ENCODE measurements at regions not wholly inside any gene's neighbourhood (a gene's known extent, or its start where the extent isn't known, plus 50 kb on each side); places are given as distances from the start of the nearest gene placed in this dataset.

DNA sequence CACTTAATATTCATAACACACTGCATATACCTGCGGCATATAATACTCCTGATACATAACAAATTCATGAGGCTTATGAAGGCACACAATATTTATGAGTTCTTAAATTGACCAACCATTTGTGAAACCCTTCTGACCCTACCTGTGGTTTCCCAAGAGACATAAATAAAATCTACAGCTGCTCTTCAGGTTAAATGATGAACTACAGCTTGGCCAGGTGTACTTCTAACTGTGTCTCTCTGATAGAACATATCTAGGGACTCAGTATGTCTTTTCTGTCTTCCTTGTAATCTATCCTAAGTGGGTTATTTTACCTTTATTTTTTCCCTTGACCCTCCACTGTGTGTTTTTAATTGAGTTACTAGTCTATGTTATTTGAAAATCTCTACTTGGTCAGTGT lies 189.9 kb upstream of the UFM1 start:
- Histone ChIP-seq H3K9me3 (ENCODE audit: control insufficient read depth, insufficient read depth, low read depth, low read length) (no peaks in the 10 kb centered on the region), H3K4me1 (ENCODE audit: control insufficient read depth, insufficient read depth, low read length) (no peaks in the 10 kb centered on the region), H3K4me3 (ENCODE audit: low read depth in 2 of 2, low read length in 2 of 2) (no peak overlapping the region), H3K36me3 (ENCODE audit: control insufficient read depth, insufficient read depth, low read length) (no peaks in the 10 kb centered on the region), H3K27ac (ENCODE audit: low read length) (no peak overlapping the region), H3K27me3 (ENCODE audit: control insufficient read depth, insufficient read depth, low read length) (no peaks in the 10 kb centered on the region)
- ATAC-seq (no peak), DNase-seq (ENCODE audit: low read depth, low spot score) (no peak)
- ChIA-PET POLR2A (no interaction called here), CTCF (no interaction called here)
- no TSS peak for BruUV-seq (replicated peaks)
- no peak for TF ChIP-seq TCF7L2 (IDR thresholded peaks at IDR 0.05; ENCODE audit: low read depth, low read length)
- TF ChIP-seq, protein P1, sequence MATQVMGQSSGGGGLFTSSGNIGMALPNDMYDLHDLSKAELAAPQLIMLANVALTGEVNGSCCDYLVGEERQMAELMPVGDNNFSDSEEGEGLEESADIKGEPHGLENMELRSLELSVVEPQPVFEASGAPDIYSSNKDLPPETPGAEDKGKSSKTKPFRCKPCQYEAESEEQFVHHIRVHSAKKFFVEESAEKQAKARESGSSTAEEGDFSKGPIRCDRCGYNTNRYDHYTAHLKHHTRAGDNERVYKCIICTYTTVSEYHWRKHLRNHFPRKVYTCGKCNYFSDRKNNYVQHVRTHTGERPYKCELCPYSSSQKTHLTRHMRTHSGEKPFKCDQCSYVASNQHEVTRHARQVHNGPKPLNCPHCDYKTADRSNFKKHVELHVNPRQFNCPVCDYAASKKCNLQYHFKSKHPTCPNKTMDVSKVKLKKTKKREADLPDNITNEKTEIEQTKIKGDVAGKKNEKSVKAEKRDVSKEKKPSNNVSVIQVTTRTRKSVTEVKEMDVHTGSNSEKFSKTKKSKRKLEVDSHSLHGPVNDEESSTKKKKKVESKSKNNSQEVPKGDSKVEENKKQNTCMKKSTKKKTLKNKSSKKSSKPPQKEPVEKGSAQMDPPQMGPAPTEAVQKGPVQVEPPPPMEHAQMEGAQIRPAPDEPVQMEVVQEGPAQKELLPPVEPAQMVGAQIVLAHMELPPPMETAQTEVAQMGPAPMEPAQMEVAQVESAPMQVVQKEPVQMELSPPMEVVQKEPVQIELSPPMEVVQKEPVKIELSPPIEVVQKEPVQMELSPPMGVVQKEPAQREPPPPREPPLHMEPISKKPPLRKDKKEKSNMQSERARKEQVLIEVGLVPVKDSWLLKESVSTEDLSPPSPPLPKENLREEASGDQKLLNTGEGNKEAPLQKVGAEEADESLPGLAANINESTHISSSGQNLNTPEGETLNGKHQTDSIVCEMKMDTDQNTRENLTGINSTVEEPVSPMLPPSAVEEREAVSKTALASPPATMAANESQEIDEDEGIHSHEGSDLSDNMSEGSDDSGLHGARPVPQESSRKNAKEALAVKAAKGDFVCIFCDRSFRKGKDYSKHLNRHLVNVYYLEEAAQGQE (IDR thresholded peaks at IDR 0.05; ENCODE audit: insufficient read depth in 1 of 2, low read depth in 2 of 2, low read length in 1 of 2), result no peak
- intact Hi-C loops (cut with micrococcal nuclease; ENCODE audit: unreplicated experiment) (no loop called here), in situ Hi-C loops (cut with HindIII; ENCODE audit: low pct_unique_long_range_greater_than_20kb, low sequenced_read_pairs) (no loop called here)

DNA sequence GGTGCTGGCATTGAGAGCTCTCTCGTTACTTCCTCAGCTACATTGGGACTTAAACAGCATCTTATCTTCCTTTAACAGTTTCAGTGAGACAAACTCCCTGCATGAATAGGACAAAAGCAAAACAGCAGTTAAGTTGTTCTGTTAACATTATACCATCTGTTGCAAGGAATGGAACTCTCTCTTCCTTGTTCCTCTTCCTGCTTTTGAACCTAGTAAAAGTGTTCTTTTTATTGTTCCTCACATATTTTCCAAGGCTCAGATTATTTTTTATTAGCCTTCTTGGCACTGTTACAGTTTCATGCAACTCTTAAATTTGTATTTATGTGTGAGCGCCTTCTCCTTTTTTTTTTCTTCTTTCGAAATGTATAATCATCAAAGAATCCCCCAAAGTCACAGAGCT lies 202.6 kb upstream of the UFM1 start:
- in situ Hi-C loops (cut with HindIII; ENCODE audit: low pct_unique_long_range_greater_than_20kb, low sequenced_read_pairs), result no loop called here
- no peak for TF ChIP-seq TCF7L2 (IDR thresholded peaks at IDR 0.05; ENCODE audit: low read depth, low read length)
- H3K27ac ChIP-seq (ENCODE audit: low read length), result no peak overlapping the region
- no TSS peak for BruUV-seq (replicated peaks)
- ATAC-seq (no peak), DNase-seq (ENCODE audit: low read depth, low spot score) (no peak)
- POLR2A ChIA-PET, result no interaction called here
- CTCF ChIA-PET, result no interaction called here
- intact Hi-C loops (cut with micrococcal nuclease; ENCODE audit: unreplicated experiment), result no loop called here
- no peaks in the 10 kb centered on the region for H3K36me3 ChIP-seq (ENCODE audit: control insufficient read depth, insufficient read depth, low read length)
- H3K4me1 ChIP-seq (ENCODE audit: control insufficient read depth, insufficient read depth, low read length), result no peaks in the 10 kb centered on the region
- H3K9me3 ChIP-seq (ENCODE audit: control insufficient read depth, insufficient read depth, low read depth, low read length), result no peaks in the 10 kb centered on the region
- H3K27me3 ChIP-seq (ENCODE audit: control insufficient read depth, insufficient read depth, low read length), result no peaks in the 10 kb centered on the region
- no peak overlapping the region for H3K4me3 ChIP-seq (ENCODE audit: low read depth in 2 of 2, low read length in 2 of 2)

DNA sequence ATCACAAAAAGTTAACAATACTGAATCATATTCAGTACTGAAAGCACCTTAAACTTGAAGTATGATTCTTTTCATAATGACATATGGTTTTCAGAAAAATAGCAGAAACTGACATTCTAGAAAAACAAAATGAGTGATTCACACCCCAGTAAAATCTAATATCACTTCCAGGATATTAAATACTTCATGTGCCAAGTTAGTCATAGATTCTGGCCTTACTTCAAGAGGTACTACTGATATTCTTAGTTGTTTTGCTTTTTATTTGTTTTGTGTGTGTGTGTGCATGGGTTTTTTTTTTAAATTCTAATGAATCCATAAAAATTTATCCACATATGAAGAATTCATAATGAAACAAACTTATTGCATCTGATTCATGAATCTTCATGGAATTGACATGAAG lies 207.9 kb upstream of the UFM1 start:
- Histone ChIP-seq H3K36me3 (ENCODE audit: control insufficient read depth, insufficient read depth, low read length) (no peaks in the 10 kb centered on the region), H3K27ac (ENCODE audit: low read length) (no peak overlapping the region), H3K9me3 (ENCODE audit: control insufficient read depth, insufficient read depth, low read depth, low read length) (no peaks in the 10 kb centered on the region), H3K4me1 (ENCODE audit: control insufficient read depth, insufficient read depth, low read length) (no peaks in the 10 kb centered on the region), H3K4me3 (ENCODE audit: low read depth in 2 of 2, low read length in 2 of 2) (no peak overlapping the region), H3K27me3 (ENCODE audit: control insufficient read depth, insufficient read depth, low read length) (no peaks in the 10 kb centered on the region)
- ATAC-seq, result no peak
- POLR2A ChIA-PET, result no interaction called here
- intact Hi-C loops (cut with micrococcal nuclease; ENCODE audit: unreplicated experiment) (no loop called here), in situ Hi-C loops (cut with HindIII; ENCODE audit: low pct_unique_long_range_greater_than_20kb, low sequenced_read_pairs) (no loop called here)
- DNase-seq (ENCODE audit: low read depth, low spot score), result no peak
- no TSS peak for BruUV-seq (replicated peaks)
- CTCF ChIA-PET, result no interaction called here
- TF ChIP-seq TCF7L2 (IDR thresholded peaks at IDR 0.05; ENCODE audit: low read depth, low read length), result no peak
- TF ChIP-seq, protein P1 (IDR thresholded peaks at IDR 0.05; ENCODE audit: insufficient read depth in 1 of 2, low read depth in 2 of 2, low read length in 1 of 2), result no peak
- no peak for TF ChIP-seq POLR2AphosphoS5 (IDR thresholded peaks at IDR 0.05; ENCODE audit: low read depth, low read length)
- TF ChIP-seq SIN3A (IDR thresholded peaks at IDR 0.05; ENCODE audit: borderline replicate concordance, insufficient read depth, low read depth, low read length), result no peak
- TF ChIP-seq, protein P2, sequence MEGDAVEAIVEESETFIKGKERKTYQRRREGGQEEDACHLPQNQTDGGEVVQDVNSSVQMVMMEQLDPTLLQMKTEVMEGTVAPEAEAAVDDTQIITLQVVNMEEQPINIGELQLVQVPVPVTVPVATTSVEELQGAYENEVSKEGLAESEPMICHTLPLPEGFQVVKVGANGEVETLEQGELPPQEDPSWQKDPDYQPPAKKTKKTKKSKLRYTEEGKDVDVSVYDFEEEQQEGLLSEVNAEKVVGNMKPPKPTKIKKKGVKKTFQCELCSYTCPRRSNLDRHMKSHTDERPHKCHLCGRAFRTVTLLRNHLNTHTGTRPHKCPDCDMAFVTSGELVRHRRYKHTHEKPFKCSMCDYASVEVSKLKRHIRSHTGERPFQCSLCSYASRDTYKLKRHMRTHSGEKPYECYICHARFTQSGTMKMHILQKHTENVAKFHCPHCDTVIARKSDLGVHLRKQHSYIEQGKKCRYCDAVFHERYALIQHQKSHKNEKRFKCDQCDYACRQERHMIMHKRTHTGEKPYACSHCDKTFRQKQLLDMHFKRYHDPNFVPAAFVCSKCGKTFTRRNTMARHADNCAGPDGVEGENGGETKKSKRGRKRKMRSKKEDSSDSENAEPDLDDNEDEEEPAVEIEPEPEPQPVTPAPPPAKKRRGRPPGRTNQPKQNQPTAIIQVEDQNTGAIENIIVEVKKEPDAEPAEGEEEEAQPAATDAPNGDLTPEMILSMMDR (IDR thresholded peaks at IDR 0.05), result no peak
